ENCODE measurements at regions not wholly inside any gene's neighbourhood (a gene's known extent, or its start where the extent isn't known, plus 50 kb on each side); places are given as distances from the start of the nearest gene placed in this dataset.

GRCh38 chr19:30254789-30255188 is 117.4 kb upstream of the ZNF536 start:
- no peaks in the 10 kb centered on the region for H3K23me2 ChIP-seq (ENCODE audit: low read depth, low read length)
- H3K23ac ChIP-seq (ENCODE audit: insufficient read length), result no peak overlapping the region
- TF ChIP-seq POLR2A (IDR thresholded peaks at IDR 0.05; ENCODE audit: control extremely low read depth in 1 of 2, low read depth in 2 of 2, low read length in 2 of 2) (no peak), GTF2F1 (IDR thresholded peaks at IDR 0.05; ENCODE audit: borderline replicate concordance, low read depth, low read length) (no peak), TAF7 (optimal IDR thresholded peaks at IDR 0.05; ENCODE audit: borderline replicate concordance, low read depth, low read length) (no peak), EZH2 (IDR thresholded peaks at IDR 0.05; ENCODE audit: low read depth, low read length, severe bottlenecking) (no peak), SAP30 (IDR thresholded peaks at IDR 0.05; ENCODE audit: insufficient read depth, insufficient replicate concordance, low read length) (no peak), SRF (IDR thresholded peaks at IDR 0.05; ENCODE audit: low read depth, low read length) (no peak), GABPA (IDR thresholded peaks at IDR 0.05; ENCODE audit: borderline replicate concordance, insufficient read depth, low read length) (no peak), KDM1A (IDR thresholded peaks at IDR 0.05; ENCODE audit: borderline replicate concordance, low read length) (no peak), CEBPB (IDR thresholded peaks at IDR 0.05; ENCODE audit: low read depth, low read length) (no peak)
- no peak overlapping the region for H3K4me2 ChIP-seq (ENCODE audit: insufficient read depth in 1 of 2, low read depth in 2 of 2, low read length in 2 of 2)
- H2BK12ac ChIP-seq (ENCODE audit: low read depth, low read length), result no peak overlapping the region
- H3K79me2 ChIP-seq (ENCODE audit: control insufficient read depth in 1 of 2, insufficient read depth in 2 of 2, low read length in 2 of 2), result no peaks in the 10 kb centered on the region
- peaks cover 4 to 11% (median 4%) of the 10 kb centered on the region in 4 experiments; a peak in 6 of 7 replicates for H3K4me1 ChIP-seq (replicated peaks in 1 of 4; ENCODE audit: control insufficient read depth in 3 of 4, insufficient read depth in 4 of 4, low read length in 3 of 4)
- H2BK120ac ChIP-seq (replicated peaks; ENCODE audit: low read depth, low read length), result no peak overlapping the region
- no peaks in the 10 kb centered on the region for H3K9me3 ChIP-seq (ENCODE audit: insufficient read depth in 2 of 2, low read depth in 1 of 2, low read length in 1 of 2)
- FAIRE-seq (no peak), DNase-seq (ENCODE audit: low read depth in 1 of 2, low spot score in 2 of 2) (no peak)
- H4K91ac ChIP-seq (replicated peaks; ENCODE audit: insufficient read length, low read length), result no peak overlapping the region
- H2AFZ ChIP-seq (ENCODE audit: low read length), result no peak overlapping the region
- no peak overlapping the region for H2BK5ac ChIP-seq (ENCODE audit: low read depth, low read length)
- H3K14ac ChIP-seq (ENCODE audit: insufficient read length), result no peak overlapping the region
- no peak overlapping the region for H2BK15ac ChIP-seq (ENCODE audit: low read length)
- no peak overlapping the region for H3K27ac ChIP-seq (ENCODE audit: low read depth, low read length)
- CTCF ChIA-PET (ENCODE audit: partially characterized antibody), result no interaction called here
- no peak overlapping the region for H3K4ac ChIP-seq (replicated peaks; ENCODE audit: insufficient read length, low read depth, low read length)
- 76% methylated on average over 5 of the region's 5 CpGs; no CpG with 5 or more reads in 1 of the 2 experiments for WGBS, 2 experiments (ENCODE audit: extremely low coverage in 1 of 2, insufficient coverage in 1 of 2, insufficient read length in 1 of 2, insufficient replicate concordance in 2 of 2, low coverage in 1 of 2, low lambda C conversion rate in 2 of 2, missing lambda C conversion rate in 1 of 2)
- H4K8ac ChIP-seq (ENCODE audit: extremely low read depth, insufficient read depth, low read length), result no peak overlapping the region
- H3K36me3 ChIP-seq (ENCODE audit: control insufficient read depth in 2 of 4, insufficient read depth in 4 of 4, low read length in 3 of 4), result no peaks in the 10 kb centered on the region
- H4K20me1 ChIP-seq (replicated peaks in 1 of 2; ENCODE audit: control insufficient read depth in 1 of 2, insufficient read depth in 2 of 2, low read length in 2 of 2), result no peaks in the 10 kb centered on the region
- H3K9ac ChIP-seq (replicated peaks in 1 of 4; ENCODE audit: extremely low read depth in 1 of 4, low read depth in 3 of 4, low read length in 3 of 4), result no peak overlapping the region
- H2BK20ac ChIP-seq (ENCODE audit: low read length), result no peak overlapping the region
- H3K79me1 ChIP-seq (ENCODE audit: low read depth, low read length), result no peaks in the 10 kb centered on the region
- no peak overlapping the region for H3K4me3 ChIP-seq (ENCODE audit: extremely low read depth in 1 of 4, insufficient read depth in 2 of 4, low read depth in 3 of 4, low read length in 4 of 4)
- no peak overlapping the region for H2AK5ac ChIP-seq (ENCODE audit: low read depth, low read length)
- H3K56ac ChIP-seq (replicated peaks; ENCODE audit: insufficient read length, low read depth, low read length), result no peak overlapping the region
- H3K18ac ChIP-seq (ENCODE audit: extremely low read depth, low read length), result no peak overlapping the region
- no peaks in the 10 kb centered on the region for H3K27me3 ChIP-seq (replicated peaks in 1 of 4; ENCODE audit: control insufficient read depth in 3 of 4, extremely low read depth in 1 of 4, insufficient read depth in 3 of 4, low read length in 3 of 4)
- no peak overlapping the region for H4K5ac ChIP-seq (ENCODE audit: insufficient read length, low read depth, low read length)
- POLR2A ChIA-PET (ENCODE audit: partially characterized antibody), result no interaction called here

All from H1 (cell line).